Right ventricle myocardium superior (tissue), 1 donor: ENCODE measurements at regions not wholly inside any gene's neighbourhood (a gene's known extent, or its start where the extent isn't known, plus 50 kb on each side); places are given as distances from the start of the nearest gene placed in this dataset.

Experiments
- ATAC-seq: fragments of 200-7000 bp; cut with Tn5 transposase; one replicate; pipeline ENCODE4 v1.9.1; 2020; ENCODE audit warnings: mild to moderate bottlenecking; ENCODE audit not compliant: poor library complexity
- DNase-seq: peaks from one replicate; pipeline ENCODE4 v3.0.0-alpha.2; 2020
- intact Hi-C: fragments of 100-400 bp; cut with DNase I; formaldehyde crosslinking; loops from one replicate; pipeline ENCODE4 v1.11.2; 2022
- donor health status: DM: no; HTN: yes; CAD: no; lungs with severe emphysema.

- intact Hi-C loops, result no loop called here
- DNase-seq (no peak), ATAC-seq (no peak)
Observed at GRCh38 chr6:115819506-115819905, 241.2 kb downstream of the FRK start.

GRCh38 chr6:115817161-115817560 lies 243.5 kb downstream of the FRK start:
- intact Hi-C loops, result no loop called here
- DNase-seq, result no peak
- ATAC-seq, result no peak

- no peak for DNase-seq
- intact Hi-C loops, result no loop called here
- no peak for ATAC-seq
Observed at GRCh38 chr6:115814907-115815306, 245.8 kb downstream of the FRK start.

GRCh38 chr6:115811541-115811940 lies 249.2 kb downstream of the FRK start:
- no peak for ATAC-seq
- intact Hi-C loops, result no loop called here
- no peak for DNase-seq

GRCh38 chr6:115798229-115798628 lies 262.5 kb downstream of the FRK start:
- intact Hi-C loops, result no loop called here
- ATAC-seq (no peak), DNase-seq (no peak)

GRCh38 chr6:115796829-115797228 lies 263.9 kb downstream of the FRK start:
- ATAC-seq, result no peak
- intact Hi-C loops, result no loop called here
- DNase-seq, result no peak

- DNase-seq (no peak), ATAC-seq (no peak)
- intact Hi-C loops, result no loop called here
Observed at GRCh38 chr6:115796061-115796460, 264.6 kb downstream of the FRK start.

GRCh38 chr6:115783402-115784061 lies 277.2 kb downstream of the FRK start:
- ATAC-seq (peak; percentile 39), DNase-seq (no peak)
- intact Hi-C loops, result no loop called here

- intact Hi-C loops, result no loop called here
- DNase-seq, result no peak
- no peak for ATAC-seq
Observed at GRCh38 chr6:115782612-115783011, 278.1 kb downstream of the FRK start.

- no peak for ATAC-seq
- DNase-seq, result no peak
- intact Hi-C loops, result no loop called here
Observed at GRCh38 chr6:115773741-115774140, 286.9 kb downstream of the FRK start.

GRCh38 chr6:115770851-115771250 lies 289.8 kb downstream of the FRK start:
- no peak for DNase-seq
- no peak for ATAC-seq
- intact Hi-C loops, result no loop called here

- intact Hi-C loops, result no loop called here
Observed at GRCh38 chr6:115768500-115768899, 292.2 kb downstream of the FRK start.

GRCh38 chr6:115767931-115768330 lies 292.8 kb downstream of the FRK start:
- ATAC-seq, result no peak
- intact Hi-C loops, result no loop called here
- no peak for DNase-seq

More at GRCh38 chr6:115768500-115768899, 292.2 kb downstream of the FRK start:
- ATAC-seq (no peak), DNase-seq (no peak)

GRCh38 chr6:115766745-115767462 lies 293.8 kb downstream of the FRK start:
- ATAC-seq, result no peak
- DNase-seq, result no peak
- intact Hi-C loops, result no loop called here

GRCh38 chr6:115765966-115766365 lies 294.7 kb downstream of the FRK start:
- no peak for DNase-seq
- ATAC-seq, result no peak
- intact Hi-C loops, result no loop called here

GRCh38 chr6:115759051-115759450 lies 301.6 kb downstream of the FRK start:
- DNase-seq (no peak), ATAC-seq (no peak)
- intact Hi-C loops, result no loop called here

GRCh38 chr6:115753446-115753845 lies 307.2 kb downstream of the FRK start:
- intact Hi-C loops, result no loop called here
- DNase-seq, result no peak
- ATAC-seq, result no peak

GRCh38 chr6:115750946-115751345 lies 309.7 kb downstream of the FRK start:
- intact Hi-C loops, result no loop called here
- no peak for ATAC-seq

GRCh38 chr6:115750292-115750691 lies 310.4 kb downstream of the FRK start:
- intact Hi-C loops, result no loop called here
- no peak for ATAC-seq
- no peak for DNase-seq

More at GRCh38 chr6:115750946-115751345, 309.7 kb downstream of the FRK start:
- no peak for DNase-seq

- ATAC-seq (no peak), DNase-seq (no peak)
- intact Hi-C loops, result no loop called here
Observed at GRCh38 chr6:115747719-115748118, 313.0 kb downstream of the FRK start.
